ENCODE measurements at regions not wholly inside any gene's neighbourhood (a gene's known extent, or its start where the extent isn't known, plus 50 kb on each side); places are given as distances from the start of the nearest gene placed in this dataset.

DNA sequence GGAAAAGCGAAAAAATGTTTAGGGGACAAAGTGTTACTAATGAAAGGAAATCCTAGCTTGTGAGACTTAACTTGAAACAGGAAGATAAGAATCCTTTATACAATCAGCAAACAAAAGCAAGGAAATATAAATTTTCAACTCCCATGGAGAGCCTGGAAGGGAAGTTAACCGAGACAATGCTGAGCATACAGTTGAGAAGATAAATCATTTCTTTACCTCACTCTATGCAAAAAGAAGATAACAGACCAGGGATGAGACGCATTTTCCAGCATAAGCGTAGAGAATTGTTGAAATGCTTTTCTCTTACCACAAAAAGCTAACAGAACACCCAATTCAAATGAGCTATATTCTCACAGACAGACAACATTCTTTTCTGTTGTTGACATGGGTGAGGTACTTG, 309.6 kb downstream of the CWC27 start:
- Histone ChIP-seq H2AFZ (ENCODE audit: low read length) (peak overlapping the region; percentile 8; the same call in 1 of the 2 replicates), H3K4me1 (replicated peaks in 1 of 4; ENCODE audit: control insufficient read depth in 3 of 4, insufficient read depth in 4 of 4, low read length in 3 of 4) (peaks cover 0 to 9% (median 3%) of the 10 kb centered on the region in 4 experiments; a peak in 2 of 7 replicates), H3K27ac (ENCODE audit: low read depth, low read length) (no peak overlapping the region), H3K56ac (replicated peaks; ENCODE audit: insufficient read length, low read depth, low read length) (no peak overlapping the region), H3K79me2 (ENCODE audit: control insufficient read depth in 1 of 2, insufficient read depth in 2 of 2, low read length in 2 of 2) (no peaks in the 10 kb centered on the region), H3K9ac (replicated peaks in 1 of 4; ENCODE audit: extremely low read depth in 1 of 4, low read depth in 3 of 4, low read length in 3 of 4) (no peak overlapping the region), H3K27me3 (replicated peaks in 1 of 4; ENCODE audit: control insufficient read depth in 3 of 4, extremely low read depth in 1 of 4, insufficient read depth in 3 of 4, low read length in 3 of 4) (no peaks in the 10 kb centered on the region), H3K18ac (ENCODE audit: extremely low read depth, low read length) (no peak overlapping the region), H2BK5ac (ENCODE audit: low read depth, low read length) (no peak overlapping the region), H2BK15ac (ENCODE audit: low read length) (no peak overlapping the region), H3K23ac (ENCODE audit: insufficient read length) (no peak overlapping the region), H4K91ac (replicated peaks; ENCODE audit: insufficient read length, low read length) (no peak overlapping the region), H3K9me3 (ENCODE audit: insufficient read depth in 2 of 2, low read depth in 1 of 2, low read length in 1 of 2) (no peaks in the 10 kb centered on the region), H3K79me1 (ENCODE audit: low read depth, low read length) (no peaks in the 10 kb centered on the region), H3K4me3 (ENCODE audit: extremely low read depth in 1 of 4, insufficient read depth in 2 of 4, low read depth in 3 of 4, low read length in 4 of 4) (no peak overlapping the region), H2BK12ac (ENCODE audit: low read depth, low read length) (no peak overlapping the region), H3K4ac (replicated peaks; ENCODE audit: insufficient read length, low read depth, low read length) (no peak overlapping the region), H2AK5ac (ENCODE audit: low read depth, low read length) (no peak overlapping the region), H3K4me2 (ENCODE audit: insufficient read depth in 1 of 2, low read depth in 2 of 2, low read length in 2 of 2) (no peak overlapping the region), H3K14ac (ENCODE audit: insufficient read length) (no peak overlapping the region), H4K8ac (ENCODE audit: extremely low read depth, insufficient read depth, low read length) (no peak overlapping the region), H2BK120ac (replicated peaks; ENCODE audit: low read depth, low read length) (no peak overlapping the region), H3K36me3 (ENCODE audit: control insufficient read depth in 2 of 4, insufficient read depth in 4 of 4, low read length in 3 of 4) (no peaks in the 10 kb centered on the region), H4K5ac (ENCODE audit: insufficient read length, low read depth, low read length) (peak overlapping the region; percentile 29), H4K20me1 (replicated peaks in 1 of 2; ENCODE audit: control insufficient read depth in 1 of 2, insufficient read depth in 2 of 2, low read length in 2 of 2) (no peaks in the 10 kb centered on the region), H2BK20ac (ENCODE audit: low read length) (no peak overlapping the region), H3K23me2 (ENCODE audit: low read depth, low read length) (no peaks in the 10 kb centered on the region)
- ChIA-PET POLR2A (ENCODE audit: partially characterized antibody) (interaction anchor here (0.6 kb wide), 1 partner anchor 25 kb away, joined by 3 read pairs; no protein-coding TSS in a partner anchor), CTCF (ENCODE audit: partially characterized antibody) (interaction anchor here (0.7 to 1.0 kb wide), 4 partner anchors 12 to 404 kb away, joined by 3 to 4 read pairs (median 4); no protein-coding TSS in a partner anchor)
- DNase-seq (ENCODE audit: low read depth in 1 of 2, low spot score in 2 of 2) (no peak), FAIRE-seq (no peak)
- 90% methylated on average over 4 of the region's 4 CpGs; no CpG with 5 or more reads in 1 of the 2 experiments for WGBS, 2 experiments (ENCODE audit: extremely low coverage in 1 of 2, insufficient coverage in 1 of 2, insufficient read length in 1 of 2, insufficient replicate concordance in 2 of 2, low coverage in 1 of 2, low lambda C conversion rate in 2 of 2, missing lambda C conversion rate in 1 of 2)
- TF ChIP-seq SP4 (IDR thresholded peaks at IDR 0.05; ENCODE audit: low read length) = no peak
- TF ChIP-seq MAFK (IDR thresholded peaks at IDR 0.05; ENCODE audit: low read depth, low read length) = no peak
- no peak for TF ChIP-seq POU5F1 (IDR thresholded peaks at IDR 0.05; ENCODE audit: low read depth, low read length)
- no peak for TF ChIP-seq CHD1 (IDR thresholded peaks at IDR 0.05; ENCODE audit: low read depth, low read length)
- TF ChIP-seq SAP30 (IDR thresholded peaks at IDR 0.05; ENCODE audit: insufficient read depth, insufficient replicate concordance, low read length) = no peak
- no peak for TF ChIP-seq KDM4A (IDR thresholded peaks at IDR 0.05; ENCODE audit: low read depth, low read length, severe bottlenecking)
- TF ChIP-seq TAF7 (optimal IDR thresholded peaks at IDR 0.05; ENCODE audit: borderline replicate concordance, low read depth, low read length) = no peak
- no peak for TF ChIP-seq JUND (IDR thresholded peaks at IDR 0.05; ENCODE audit: low read length)
- TF ChIP-seq, protein P1, sequence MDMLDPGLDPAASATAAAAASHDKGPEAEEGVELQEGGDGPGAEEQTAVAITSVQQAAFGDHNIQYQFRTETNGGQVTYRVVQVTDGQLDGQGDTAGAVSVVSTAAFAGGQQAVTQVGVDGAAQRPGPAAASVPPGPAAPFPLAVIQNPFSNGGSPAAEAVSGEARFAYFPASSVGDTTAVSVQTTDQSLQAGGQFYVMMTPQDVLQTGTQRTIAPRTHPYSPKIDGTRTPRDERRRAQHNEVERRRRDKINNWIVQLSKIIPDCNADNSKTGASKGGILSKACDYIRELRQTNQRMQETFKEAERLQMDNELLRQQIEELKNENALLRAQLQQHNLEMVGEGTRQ (IDR thresholded peaks at IDR 0.05; ENCODE audit: low read length) = no peak
- TF ChIP-seq, protein P2, sequence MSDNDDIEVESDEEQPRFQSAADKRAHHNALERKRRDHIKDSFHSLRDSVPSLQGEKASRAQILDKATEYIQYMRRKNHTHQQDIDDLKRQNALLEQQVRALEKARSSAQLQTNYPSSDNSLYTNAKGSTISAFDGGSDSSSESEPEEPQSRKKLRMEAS (IDR thresholded peaks at IDR 0.05) = no peak
- TF ChIP-seq JUN (IDR thresholded peaks at IDR 0.05; ENCODE audit: low read depth, low read length) = no peak
- no peak for TF ChIP-seq TEAD4 (IDR thresholded peaks at IDR 0.05; ENCODE audit: low read depth, low read length)
- TF ChIP-seq, protein P3, sequence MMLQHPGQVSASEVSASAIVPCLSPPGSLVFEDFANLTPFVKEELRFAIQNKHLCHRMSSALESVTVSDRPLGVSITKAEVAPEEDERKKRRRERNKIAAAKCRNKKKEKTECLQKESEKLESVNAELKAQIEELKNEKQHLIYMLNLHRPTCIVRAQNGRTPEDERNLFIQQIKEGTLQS (IDR thresholded peaks at IDR 0.05; ENCODE audit: insufficient read depth, low read depth, low read length) = no peak

Measured in H1 (cell line).